Skin of body (tissue), 1 donor: ENCODE measurements at regions not wholly inside any gene's neighbourhood (a gene's known extent, or its start where the extent isn't known, plus 50 kb on each side); places are given as distances from the start of the nearest gene placed in this dataset.

Experiments
- DNase-seq: peaks from one replicate; lab custom pipeline; 2025; lab: John Stamatoyannopoulos, UW

- DNase-seq: no peak
These were observed 372.6 kb downstream of the RPRM start for GRCh38 chr2:153105829-153106578.

GRCh38 chr2:153101187-153101586, 377.4 kb downstream of the RPRM start:
- no peak for DNase-seq

- DNase-seq: no peak
These were observed 378.4 kb downstream of the RPRM start for GRCh38 chr2:153100151-153100550.

GRCh38 chr2:153098073-153098472, 379.7 kb downstream of the ARL6IP6 start:
- DNase-seq: no peak

GRCh38 chr2:153096272-153096671, 377.9 kb downstream of the ARL6IP6 start:
- DNase-seq: no peak

GRCh38 chr2:153091344-153091743, 372.9 kb downstream of the ARL6IP6 start:
- DNase-seq: no peak

GRCh38 chr2:153079315-153079714, 360.9 kb downstream of the ARL6IP6 start:
- DNase-seq: no peak

GRCh38 chr2:153077311-153077710, 358.9 kb downstream of the ARL6IP6 start:
- no peak for DNase-seq

GRCh38 chr2:153074207-153074606, 355.8 kb downstream of the ARL6IP6 start:
- DNase-seq: no peak

GRCh38 chr2:153072813-153073212, 354.4 kb downstream of the ARL6IP6 start:
- no peak for DNase-seq

- DNase-seq: no peak
These were observed 353.7 kb downstream of the ARL6IP6 start for GRCh38 chr2:153072077-153072476.

GRCh38 chr2:153071090-153071489, 352.7 kb downstream of the ARL6IP6 start:
- DNase-seq: no peak

- no peak for DNase-seq
These were observed 350.5 kb downstream of the ARL6IP6 start for GRCh38 chr2:153068915-153069314.

GRCh38 chr2:153068052-153068451, 349.6 kb downstream of the ARL6IP6 start:
- no peak for DNase-seq

- DNase-seq: peak; percentile 5
These were observed 341.1 kb downstream of the ARL6IP6 start for GRCh38 chr2:153059338-153060052.

- no peak for DNase-seq
These were observed 339.3 kb downstream of the ARL6IP6 start for GRCh38 chr2:153057743-153058142.

GRCh38 chr2:153055182-153055581, 336.8 kb downstream of the ARL6IP6 start:
- DNase-seq: no peak

GRCh38 chr2:153052807-153053559, 334.6 kb downstream of the ARL6IP6 start:
- no peak for DNase-seq

- DNase-seq: no peak
These were observed 328.8 kb downstream of the ARL6IP6 start for GRCh38 chr2:153047220-153047619.

- no peak for DNase-seq
These were observed 325.0 kb downstream of the ARL6IP6 start for GRCh38 chr2:153043385-153043784.

GRCh38 chr2:153028626-153029025, 310.2 kb downstream of the ARL6IP6 start:
- no peak for DNase-seq

GRCh38 chr2:153027533-153027932, 309.1 kb downstream of the ARL6IP6 start:
- DNase-seq: no peak
